Activated CD4-positive, alpha-beta memory T cell treated with anti-CD3 and anti-CD28 coated beads, Interleukin-2, amount 10 ng/mL, durations not matched to agents 7 days and 5 days (primary cell): ENCODE measurements at regions not wholly inside any gene's neighbourhood (a gene's known extent, or its start where the extent isn't known, plus 50 kb on each side); places are given as distances from the start of the nearest gene placed in this dataset.

Source experiments
- CTCF ChIA-PET: fragments of 350-600 bp; sonication (Branson Sonifier 250); formaldehyde crosslinking; loops from one replicate; lab custom pipeline; 2021; ENCODE audit warnings: antibody characterized with exemption, inconsistent platforms; lab: Charles Lee
- POLR2A ChIA-PET: fragments of 350-600 bp; sonication (Branson Sonifier 250); formaldehyde crosslinking; loops from one replicate; lab custom pipeline; 2021; ENCODE audit warnings: antibody characterized with exemption; lab: Charles Lee
- DNase-seq: peaks from one replicate; pipeline ENCODE4 v3.0.0-alpha.2; 2020
- H3K27ac Mint-ChIP-seq: one replicate; pipeline ENCODE4 v1.8.0; 2021; ENCODE audit warnings: mild to moderate bottlenecking, mixed read lengths
- H3K27me3 Mint-ChIP-seq: one replicate; pipeline ENCODE4 v1.8.0; 2021; ENCODE audit warnings: mixed read lengths
- H3K36me3 Mint-ChIP-seq: one replicate; pipeline ENCODE4 v1.8.0; 2021; ENCODE audit warnings: low read depth, mixed read lengths
- H3K4me1 Mint-ChIP-seq: one replicate; pipeline ENCODE4 v1.8.0; 2021; ENCODE audit warnings: mixed read lengths
- H3K4me3 Mint-ChIP-seq: one replicate; pipeline ENCODE4 v1.8.0; 2021; ENCODE audit warnings: mild to moderate bottlenecking, mixed read lengths
- H3K9me3 Mint-ChIP-seq: one replicate; pipeline ENCODE4 v1.8.0; 2021; ENCODE audit warnings: mixed read lengths

DNA sequence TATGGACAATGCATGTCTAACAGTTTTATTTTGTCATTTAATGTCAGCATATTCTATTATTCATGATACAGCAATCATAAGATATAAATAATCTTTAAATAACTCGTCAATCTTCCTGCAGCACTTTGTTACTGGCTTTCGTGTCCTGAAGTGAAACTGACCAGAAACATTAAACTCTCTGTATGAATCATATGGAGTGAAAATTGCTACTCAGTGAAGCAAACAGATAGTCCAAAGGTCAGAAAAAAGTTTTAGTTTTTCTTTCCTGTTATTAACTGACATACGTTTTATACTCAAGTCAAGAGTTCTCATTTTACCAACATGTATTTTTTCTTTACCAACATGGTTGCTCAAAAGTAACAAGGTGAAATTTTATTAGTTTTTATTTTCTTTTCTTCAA is 106.8 kb upstream of the GALNT5 start:
- Mint-ChIP-seq H3K4me1 (peaks cover 4% of the 10 kb centered on the region), H3K9me3 (no peaks in the 10 kb centered on the region), H3K36me3 (no peaks in the 10 kb centered on the region), H3K27ac (no peak overlapping the region), H3K4me3 (no peak overlapping the region), H3K27me3 (peaks cover 13% of the 10 kb centered on the region)
- DNase-seq: no peak
- ChIA-PET CTCF (no interaction called here), POLR2A (no interaction called here)

DNA sequence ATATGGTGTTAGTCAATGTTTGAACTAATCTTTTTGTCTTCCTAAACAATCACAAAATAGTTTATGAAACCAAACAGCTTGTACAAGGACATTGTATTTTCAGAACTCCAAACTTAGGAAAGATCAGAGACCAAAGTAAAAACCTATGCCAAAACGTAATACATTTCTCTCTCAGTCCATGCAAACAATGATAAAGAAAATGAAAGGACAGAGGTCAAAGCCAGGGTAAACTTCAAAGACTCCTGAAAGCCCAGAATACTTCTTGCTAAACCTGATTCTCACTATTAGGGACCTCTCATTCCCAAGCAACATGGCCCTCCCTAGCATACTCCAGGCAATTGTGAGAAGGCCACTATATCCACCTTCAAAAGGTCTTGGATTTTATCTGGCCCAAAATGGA is 105.1 kb upstream of the GALNT5 start:
- Mint-ChIP-seq H3K4me1 (peaks cover 4% of the 10 kb centered on the region), H3K27ac (no peak overlapping the region), H3K36me3 (no peaks in the 10 kb centered on the region), H3K4me3 (no peak overlapping the region), H3K9me3 (no peaks in the 10 kb centered on the region), H3K27me3 (peaks cover 19% of the 10 kb centered on the region)
- DNase-seq: no peak
- ChIA-PET CTCF (no interaction called here), POLR2A (no interaction called here)

DNA sequence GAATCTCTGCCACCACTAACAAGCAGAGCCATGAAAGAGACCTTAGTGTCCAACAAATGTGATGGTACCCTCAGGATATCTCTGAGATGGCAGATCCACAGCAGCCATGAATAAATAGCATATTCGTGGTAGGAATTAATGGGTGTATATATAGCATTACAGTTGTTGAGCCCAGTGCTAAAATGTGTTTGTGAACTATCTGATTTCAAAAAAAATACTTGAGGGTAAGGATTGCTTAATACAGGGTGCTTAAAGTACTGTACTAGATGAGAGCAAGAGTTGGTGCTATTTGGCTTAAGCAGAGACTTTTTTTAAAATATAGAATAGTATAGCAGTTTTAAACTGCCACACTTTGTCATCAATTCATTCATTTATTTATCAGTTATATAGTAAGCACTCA is 101.5 kb upstream of the GALNT5 start:
- H3K27ac Mint-ChIP-seq: no peak overlapping the region
- ChIA-PET CTCF (no interaction called here), POLR2A (no interaction called here)
- H3K9me3 Mint-ChIP-seq: no peaks in the 10 kb centered on the region
- peaks cover 4% of the 10 kb centered on the region for H3K4me1 Mint-ChIP-seq
- H3K36me3 Mint-ChIP-seq: no peaks in the 10 kb centered on the region
- H3K27me3 Mint-ChIP-seq: peaks cover 22% of the 10 kb centered on the region
- no peak overlapping the region for H3K4me3 Mint-ChIP-seq
- no peak for DNase-seq

DNA sequence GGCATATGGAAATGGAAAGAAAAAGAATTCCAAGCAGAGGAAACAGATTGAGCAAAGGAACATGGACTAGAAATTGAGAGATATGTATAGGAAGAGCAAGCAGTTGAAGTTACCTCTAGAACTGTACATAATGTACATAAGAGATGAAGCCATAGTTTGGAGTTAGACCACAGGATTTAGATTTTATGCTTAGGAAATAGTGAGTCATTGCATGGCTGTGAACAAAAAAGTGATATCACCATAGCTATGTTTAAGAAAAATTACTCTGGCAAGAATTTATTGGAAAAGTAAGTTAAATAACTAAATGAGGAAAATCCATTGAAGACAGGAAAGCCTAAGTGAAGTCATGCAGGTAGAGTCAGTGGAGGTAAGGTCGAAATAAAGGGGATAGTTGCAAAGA is 99.4 kb upstream of the GALNT5 start:
- CTCF ChIA-PET: no interaction called here
- DNase-seq: no peak
- no peaks in the 10 kb centered on the region for H3K9me3 Mint-ChIP-seq
- no peaks in the 10 kb centered on the region for H3K4me1 Mint-ChIP-seq
- H3K27me3 Mint-ChIP-seq: peaks cover 22% of the 10 kb centered on the region
- H3K27ac Mint-ChIP-seq: no peak overlapping the region
- no peaks in the 10 kb centered on the region for H3K36me3 Mint-ChIP-seq
- POLR2A ChIA-PET: no interaction called here
- no peak overlapping the region for H3K4me3 Mint-ChIP-seq

DNA sequence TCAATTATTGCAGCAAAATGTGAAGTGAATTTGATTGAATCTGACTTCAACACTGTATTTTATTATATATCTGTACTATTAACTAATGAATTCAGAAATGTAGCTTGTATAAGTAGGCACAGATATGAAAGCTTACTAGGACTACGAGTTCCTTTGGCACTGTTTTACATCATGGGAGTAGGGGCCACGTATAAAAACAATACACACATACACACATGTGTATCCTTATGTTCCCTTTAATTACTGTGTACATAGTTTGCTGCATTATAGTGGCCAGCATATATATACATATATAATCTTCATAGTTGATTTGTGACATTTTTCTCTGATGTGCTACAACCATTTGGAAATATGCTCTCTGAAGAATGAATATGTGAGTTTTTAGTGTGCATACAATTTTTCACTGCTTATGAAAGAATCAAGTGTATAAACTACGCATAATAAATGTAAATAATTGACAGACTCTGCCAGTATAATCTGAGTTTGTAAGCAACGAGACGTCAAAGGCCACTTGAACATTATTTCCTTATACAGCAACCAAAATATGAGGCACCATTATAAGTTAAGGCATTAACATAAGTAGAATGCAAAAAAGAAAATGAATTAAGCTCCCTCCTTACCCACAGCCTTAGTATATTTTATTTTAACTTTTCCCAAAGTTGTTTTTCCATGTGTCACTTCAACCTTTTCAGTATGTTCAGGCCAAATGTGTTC is 98.1 kb upstream of the GALNT5 start:
- CTCF ChIA-PET: no interaction called here
- no peak for DNase-seq
- POLR2A ChIA-PET: no interaction called here
- no peaks in the 10 kb centered on the region for H3K9me3 Mint-ChIP-seq
- peaks cover 22% of the 10 kb centered on the region for H3K27me3 Mint-ChIP-seq
- H3K36me3 Mint-ChIP-seq: no peaks in the 10 kb centered on the region
- no peaks in the 10 kb centered on the region for H3K4me1 Mint-ChIP-seq
- H3K4me3 Mint-ChIP-seq: no peak overlapping the region
- no peak overlapping the region for H3K27ac Mint-ChIP-seq

DNA sequence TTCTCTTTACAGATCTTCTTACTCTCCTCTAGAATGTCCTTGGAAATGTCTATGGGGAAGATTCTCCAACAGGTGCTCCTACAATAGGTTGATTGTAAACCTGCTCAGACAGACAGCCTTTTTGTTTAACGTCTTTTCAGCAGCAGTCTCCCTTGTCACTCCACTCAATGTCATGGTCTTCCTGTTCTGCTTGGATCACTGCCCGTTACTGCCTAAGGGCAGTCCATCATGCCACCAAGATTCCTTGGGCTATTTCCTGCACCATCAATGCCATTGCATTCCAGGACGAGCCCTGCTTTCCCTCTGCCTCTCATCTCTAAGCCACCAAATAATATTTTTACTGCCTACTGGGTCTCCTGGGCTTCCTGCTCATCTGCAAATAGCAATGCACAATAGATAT is 97.4 kb upstream of the GALNT5 start:
- Mint-ChIP-seq H3K4me1 (no peaks in the 10 kb centered on the region), H3K4me3 (no peak overlapping the region), H3K27me3 (peaks cover 22% of the 10 kb centered on the region), H3K36me3 (no peaks in the 10 kb centered on the region), H3K9me3 (no peaks in the 10 kb centered on the region), H3K27ac (no peak overlapping the region)
- DNase-seq: no peak
- CTCF ChIA-PET: no interaction called here
- POLR2A ChIA-PET: no interaction called here

DNA sequence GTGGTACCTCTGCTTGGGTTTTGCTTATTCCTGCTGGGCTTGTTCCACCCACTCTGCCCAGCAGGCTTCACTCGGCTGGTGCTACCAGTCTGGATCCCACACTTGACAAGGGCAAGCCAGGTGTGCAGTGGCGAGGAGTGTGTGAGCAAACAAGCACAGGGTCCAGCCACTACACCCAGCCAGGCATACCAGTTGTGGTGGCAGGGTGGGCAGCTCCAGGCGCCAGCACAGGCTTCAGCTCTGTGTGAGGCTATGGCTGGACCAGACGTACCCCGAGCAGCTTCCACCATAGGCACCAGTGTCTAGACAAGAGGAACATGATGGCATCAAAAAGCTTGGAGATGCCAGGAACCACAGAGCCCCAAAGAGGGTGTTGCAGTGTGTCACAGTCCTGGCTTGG is 93.1 kb upstream of the GALNT5 start:
- Mint-ChIP-seq H3K27ac (no peak overlapping the region), H3K4me3 (no peak overlapping the region), H3K36me3 (no peaks in the 10 kb centered on the region), H3K4me1 (no peaks in the 10 kb centered on the region), H3K9me3 (no peaks in the 10 kb centered on the region), H3K27me3 (peaks cover 6% of the 10 kb centered on the region)
- DNase-seq: no peak
- CTCF ChIA-PET: no interaction called here
- POLR2A ChIA-PET: no interaction called here

DNA sequence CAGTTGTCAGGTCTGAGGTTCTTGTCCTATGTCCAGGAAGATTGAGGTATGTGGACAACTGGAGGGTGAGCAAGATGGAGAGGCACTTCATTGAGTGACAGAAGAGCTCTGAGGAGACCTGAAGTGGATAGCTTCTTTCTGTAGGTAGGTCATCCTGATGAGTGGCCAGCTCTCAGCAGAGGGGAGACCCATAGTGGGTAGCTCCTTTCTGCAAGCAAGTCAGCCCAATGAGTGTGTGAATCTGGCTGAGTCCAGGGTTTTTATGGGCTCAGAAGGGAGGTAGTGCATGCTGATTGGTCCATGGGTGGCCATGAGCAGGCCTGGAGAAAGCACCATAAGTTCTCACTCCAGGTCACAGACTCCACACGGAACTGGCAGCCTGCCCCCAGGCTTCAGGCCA is 92.6 kb upstream of the GALNT5 start:
- Mint-ChIP-seq H3K4me1 (no peaks in the 10 kb centered on the region), H3K27ac (no peak overlapping the region), H3K9me3 (no peaks in the 10 kb centered on the region), H3K27me3 (peaks cover 9% of the 10 kb centered on the region), H3K4me3 (no peak overlapping the region), H3K36me3 (no peaks in the 10 kb centered on the region)
- ChIA-PET POLR2A (no interaction called here), CTCF (no interaction called here)
- DNase-seq: no peak

DNA sequence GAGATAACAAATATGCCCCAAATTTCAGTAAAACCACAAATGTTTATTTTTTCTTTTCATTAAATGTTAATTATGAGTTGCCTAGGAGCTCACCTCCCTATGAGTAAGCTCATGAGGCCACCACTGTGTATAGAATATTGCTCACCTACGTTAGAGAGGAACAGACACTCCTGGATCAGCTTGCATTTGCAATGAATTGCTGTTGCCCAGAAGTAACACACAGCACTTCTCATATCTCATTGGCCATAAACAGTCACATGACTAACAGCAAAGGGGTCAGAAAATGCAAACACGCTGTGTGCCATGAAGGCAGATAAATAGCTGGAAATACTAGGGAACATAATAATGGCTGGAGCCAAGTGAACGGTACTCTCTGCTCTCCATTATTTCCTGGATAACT is 89.0 kb upstream of the GALNT5 start:
- ChIA-PET CTCF (no interaction called here), POLR2A (no interaction called here)
- DNase-seq: no peak
- H3K4me1 Mint-ChIP-seq: no peaks in the 10 kb centered on the region
- no peaks in the 10 kb centered on the region for H3K36me3 Mint-ChIP-seq
- H3K9me3 Mint-ChIP-seq: no peaks in the 10 kb centered on the region
- peaks cover 15% of the 10 kb centered on the region for H3K27me3 Mint-ChIP-seq
- no peak overlapping the region for H3K27ac Mint-ChIP-seq
- H3K4me3 Mint-ChIP-seq: no peak overlapping the region

DNA sequence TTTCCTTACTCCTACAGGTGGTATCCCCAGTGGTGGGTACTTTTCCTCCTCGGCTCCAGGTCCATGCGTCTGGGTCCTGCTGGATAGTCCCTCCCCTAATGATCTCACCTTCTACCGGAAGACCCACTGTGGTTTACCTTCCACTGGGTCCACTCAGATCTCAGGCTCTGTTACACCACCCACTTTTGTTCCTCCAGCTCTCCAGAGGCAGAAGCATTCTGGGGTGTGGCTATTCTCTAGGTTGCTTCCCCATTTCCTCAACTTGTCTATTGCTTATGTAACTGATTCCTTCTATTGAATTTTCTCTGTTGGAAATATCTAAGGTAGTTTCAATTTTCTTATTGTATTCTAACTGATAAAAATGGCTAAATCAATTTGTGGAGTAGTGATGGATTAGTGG is 87.6 kb upstream of the GALNT5 start:
- Mint-ChIP-seq H3K36me3 (no peaks in the 10 kb centered on the region), H3K9me3 (no peaks in the 10 kb centered on the region), H3K27me3 (peaks cover 21% of the 10 kb centered on the region), H3K4me1 (no peaks in the 10 kb centered on the region), H3K27ac (no peak overlapping the region), H3K4me3 (no peak overlapping the region)
- CTCF ChIA-PET: no interaction called here
- no peak for DNase-seq
- POLR2A ChIA-PET: no interaction called here

DNA sequence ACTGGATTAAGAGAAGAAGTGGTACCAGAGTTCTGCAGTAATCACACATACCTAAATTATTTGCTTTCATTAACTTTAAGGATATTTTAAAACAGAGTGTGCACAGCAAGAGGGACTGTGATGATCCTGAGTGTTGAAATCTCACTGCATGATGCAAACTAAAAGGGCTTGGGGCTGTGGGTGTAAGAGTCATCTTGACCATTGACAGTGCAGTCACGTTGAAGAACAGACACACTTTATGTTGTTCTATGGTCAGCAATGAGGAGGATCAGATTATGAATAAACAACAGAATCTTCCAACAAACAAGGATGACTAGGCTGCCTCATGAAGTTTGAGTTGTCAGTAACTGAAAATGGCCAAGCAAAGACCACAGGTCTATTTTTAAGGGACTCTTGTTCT is 87.2 kb upstream of the GALNT5 start:
- DNase-seq: no peak
- H3K36me3 Mint-ChIP-seq: no peaks in the 10 kb centered on the region
- CTCF ChIA-PET: no interaction called here
- H3K27ac Mint-ChIP-seq: no peak overlapping the region
- POLR2A ChIA-PET: no interaction called here
- H3K4me3 Mint-ChIP-seq: no peak overlapping the region
- no peaks in the 10 kb centered on the region for H3K4me1 Mint-ChIP-seq
- H3K27me3 Mint-ChIP-seq: peaks cover 21% of the 10 kb centered on the region
- no peaks in the 10 kb centered on the region for H3K9me3 Mint-ChIP-seq

DNA sequence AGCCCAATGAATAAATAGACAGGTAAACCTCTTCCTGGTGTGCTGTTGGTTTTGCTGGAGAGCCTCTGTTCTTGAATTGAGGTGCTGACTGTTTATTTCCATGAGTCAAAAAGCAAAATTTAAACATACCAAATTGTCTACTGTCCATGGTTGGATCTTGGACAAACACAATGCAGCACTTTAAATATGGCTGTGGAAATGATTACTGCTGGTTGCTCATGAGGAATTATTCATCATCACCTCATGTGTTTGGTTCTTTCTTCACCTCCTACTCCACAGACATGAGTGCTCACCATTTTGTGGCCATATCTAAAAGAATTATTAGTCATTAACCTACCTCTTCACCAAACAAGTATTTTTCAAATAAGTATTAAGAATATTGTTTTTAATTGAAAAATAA is 85.3 kb upstream of the GALNT5 start:
- no peak for DNase-seq
- no peak overlapping the region for H3K4me3 Mint-ChIP-seq
- H3K4me1 Mint-ChIP-seq: no peaks in the 10 kb centered on the region
- CTCF ChIA-PET: no interaction called here
- no peaks in the 10 kb centered on the region for H3K9me3 Mint-ChIP-seq
- POLR2A ChIA-PET: no interaction called here
- no peaks in the 10 kb centered on the region for H3K36me3 Mint-ChIP-seq
- peaks cover 21% of the 10 kb centered on the region for H3K27me3 Mint-ChIP-seq
- no peak overlapping the region for H3K27ac Mint-ChIP-seq

DNA sequence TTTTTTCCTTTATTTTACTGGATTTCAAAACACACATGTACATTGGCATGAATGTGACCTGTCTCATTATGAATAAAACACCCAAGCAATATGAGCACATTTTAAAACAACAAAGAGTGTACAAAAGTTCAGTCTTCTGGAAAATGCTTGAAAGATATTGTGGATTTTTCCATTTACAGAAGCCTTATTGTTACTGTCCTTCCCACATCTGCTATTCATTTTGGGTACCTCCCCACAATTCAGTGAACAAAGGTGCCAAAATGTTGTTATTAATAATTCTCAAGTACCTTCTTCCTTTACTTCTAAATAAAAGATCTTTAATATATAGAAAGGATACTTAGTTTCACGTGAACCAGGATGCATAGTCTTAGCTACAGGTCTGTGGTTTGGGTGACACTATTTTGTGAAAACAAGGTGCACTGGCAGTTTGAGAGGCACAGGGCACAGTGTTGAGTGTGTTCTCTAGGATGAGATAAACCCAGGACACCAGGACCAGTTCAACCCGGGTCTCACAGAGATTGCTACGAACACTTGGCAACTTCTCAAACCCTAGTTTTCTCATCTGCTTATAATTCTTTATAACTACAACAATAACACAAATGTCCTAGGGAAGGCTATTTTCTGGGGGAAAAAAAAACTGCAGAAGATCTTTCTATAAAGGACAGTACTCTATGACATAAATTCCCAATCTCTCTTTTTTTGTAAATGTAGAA is 84.5 kb upstream of the GALNT5 start:
- Mint-ChIP-seq H3K4me1 (no peaks in the 10 kb centered on the region), H3K27me3 (peaks cover 21% of the 10 kb centered on the region), H3K9me3 (no peaks in the 10 kb centered on the region), H3K27ac (no peak overlapping the region), H3K36me3 (no peaks in the 10 kb centered on the region), H3K4me3 (no peak overlapping the region)
- CTCF ChIA-PET: no interaction called here
- POLR2A ChIA-PET: no interaction called here
- DNase-seq: no peak

DNA sequence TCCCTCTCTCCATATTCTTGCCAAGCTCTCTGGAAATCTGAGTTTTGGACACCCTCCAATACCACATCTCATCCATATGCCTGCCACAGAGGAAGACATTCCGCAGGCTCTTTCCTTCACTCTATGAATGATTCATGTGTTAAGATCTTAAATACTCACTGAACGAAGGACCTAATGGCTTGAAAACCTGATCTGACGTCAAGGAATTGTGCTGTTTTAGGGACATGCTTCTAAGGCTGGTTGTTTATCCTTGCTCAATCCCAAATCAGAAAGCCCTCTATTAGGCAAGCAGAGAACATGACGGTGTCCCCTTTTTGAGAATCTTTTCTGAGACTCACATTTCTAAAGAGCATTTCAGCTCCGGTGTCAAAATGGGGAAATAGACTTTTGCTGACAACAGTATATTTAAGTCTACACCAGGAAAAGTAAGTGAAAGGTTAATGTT is 83.7 kb upstream of the GALNT5 start:
- no peaks in the 10 kb centered on the region for H3K9me3 Mint-ChIP-seq
- POLR2A ChIA-PET: no interaction called here

More for the DNA sequence above, 83.7 kb upstream of the GALNT5 start:
- no peak overlapping the region for H3K27ac Mint-ChIP-seq
- H3K4me1 Mint-ChIP-seq: no peaks in the 10 kb centered on the region
- no peak overlapping the region for H3K4me3 Mint-ChIP-seq
- CTCF ChIA-PET: interaction anchor here (1.2 kb wide), 1 partner anchor 10 kb away, joined by 4 read pairs; no protein-coding TSS in a partner anchor
- peaks cover 21% of the 10 kb centered on the region for H3K27me3 Mint-ChIP-seq
- no peak for DNase-seq
- no peaks in the 10 kb centered on the region for H3K36me3 Mint-ChIP-seq
